Caco-2 (cell line): ENCODE measurements at regions not wholly inside any gene's neighbourhood (a gene's known extent, or its start where the extent isn't known, plus 50 kb on each side); places are given as distances from the start of the nearest gene placed in this dataset. TPM values are rescaled to one million over a fixed set of nuclear protein-coding genes. Genes with fewer than 3 reads are reported as not detected.
"Not testable (repeated sequence)": the region's sequence is repeated elsewhere in the genome, so short reads cannot be mapped to it uniquely, and the experiment has no call there.

ENCODE experiments used
- BruUV-seq: library from RNA; stranded (reverse); fragments of 400-500 nt; replicated peaks from 2 replicates; lab custom pipeline; 2021; lab: Mats Ljungman, UMichigan
- CTCF ChIA-PET: fragments of 300-600 bp; sonication (Branson Sonifier 250); formaldehyde crosslinking; loops from one replicate; lab custom pipeline; 2022; ENCODE audit warnings: antibody characterized with exemption; lab: Charles Lee
- POLR2A ChIA-PET: fragments of 300-600 bp; sonication (Branson Sonifier 250); formaldehyde crosslinking; loops from one replicate; lab custom pipeline; 2022; ENCODE audit warnings: antibody characterized with exemption; lab: Charles Lee
- DNase-seq, 2 experiments: peaks; one replicate each; pipeline versions ENCODE4 v3.0.0 to v3.0.0-alpha.2; 2020 to 2022
- H3K27me3 ChIP-seq: replicated peaks from 2 replicates; pipeline ENCODE4 v1.6.0; 2011; ENCODE audit warnings: low read length; ENCODE audit not compliant: control insufficient read depth, insufficient read depth
- H3K36me3 ChIP-seq: 2 replicates; pipeline ENCODE4 v1.5.1; 2011; ENCODE audit warnings: low read length; ENCODE audit not compliant: control insufficient read depth, insufficient read depth
- H3K4me1 ChIP-seq: fragments of 250-450 bp; sonication (Bioruptor Pico); 2 replicates; pipeline ENCODE4 v1.5.1; 2020; ENCODE audit warnings: mild to moderate bottlenecking
- H3K4me3 ChIP-seq: 2 replicates; pipeline ENCODE4 v1.5.1; 2011; ENCODE audit warnings: low read depth, mild to moderate bottlenecking, control low read depth, low read length
- H3K9me3 ChIP-seq: fragments of 250-450 bp; sonication (Bioruptor Pico); 2 replicates; pipeline ENCODE4 v1.5.1; 2020; ENCODE audit warnings: mild to moderate bottlenecking, moderate library complexity
- H3K27ac Mint-ChIP-seq: one replicate; pipeline ENCODE4 v1.8.0; 2022; ENCODE audit warnings: mixed read lengths; ENCODE audit not compliant: unreplicated experiment
- H3K27me3 Mint-ChIP-seq: one replicate; pipeline ENCODE4 v1.8.0; 2022; ENCODE audit warnings: mixed read lengths; ENCODE audit not compliant: insufficient read depth, unreplicated experiment
- H3K36me3 Mint-ChIP-seq: one replicate; pipeline ENCODE4 v1.8.0; 2022; ENCODE audit warnings: mild to moderate bottlenecking, mixed read lengths; ENCODE audit not compliant: insufficient read depth, unreplicated experiment
- H3K4me1 Mint-ChIP-seq: one replicate; pipeline ENCODE4 v1.8.0; 2022; ENCODE audit warnings: low read depth, mixed read lengths; ENCODE audit not compliant: unreplicated experiment
- H3K4me3 Mint-ChIP-seq: one replicate; pipeline ENCODE4 v1.8.0; 2022; ENCODE audit warnings: mild to moderate bottlenecking, moderate library complexity, mixed read lengths; ENCODE audit not compliant: unreplicated experiment
- H3K9me3 Mint-ChIP-seq: one replicate; pipeline ENCODE4 v1.8.0; 2022; ENCODE audit warnings: mixed read lengths; ENCODE audit not compliant: unreplicated experiment
- intact Hi-C: fragments of 100-400 bp; cut with micrococcal nuclease; formaldehyde crosslinking; loops from one replicate; pipeline ENCODE4 v1.10.0; 2022; ENCODE audit not compliant: unreplicated experiment
- microRNA-seq: library from miRNA; unstranded; fragments of <30 nt; microRNA quantifications from one replicate; pipeline ENCODE4 v1.2.0, GENCODE V29; 2022
- TF ChIP-seq, protein P1 (sequence below), 2 experiments: fragments of 200-600 bp in 1 of 2; IDR thresholded peaks; 1 replicate in 1 of 2; 2 replicates in 1 of 2; pipeline versions ENCODE4 v1.5.1 to v1.8.0; 2011 to 2022; ENCODE audit warnings: antibody characterized with exemption in 1 of 2, control low read depth in 1 of 2, inconsistent platforms in 1 of 2, low read depth in 1 of 2, low read length in 1 of 2, mild to moderate bottlenecking in 1 of 2, moderate library complexity in 1 of 2; ENCODE audit not compliant: insufficient read depth in 1 of 2, severe bottlenecking in 1 of 2, unreplicated experiment in 1 of 2

DNA sequence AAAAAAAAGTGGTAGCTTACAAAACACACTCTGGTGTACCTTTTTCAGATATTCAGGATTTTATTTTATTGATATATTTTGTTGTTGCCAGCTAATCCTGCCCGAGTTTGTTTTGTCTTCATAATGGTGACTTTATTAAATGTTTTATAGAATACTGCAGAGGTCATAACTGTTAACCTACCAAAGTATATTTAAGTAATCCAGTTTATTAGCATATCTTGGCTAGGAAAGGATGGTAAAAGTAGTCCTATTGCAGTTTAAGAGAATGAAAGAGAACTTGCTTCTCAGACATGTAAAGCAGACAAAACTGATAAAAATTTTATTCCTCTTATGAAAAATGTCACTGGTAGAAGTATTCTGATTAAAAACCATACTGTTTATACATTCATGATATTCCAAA, 59.2 kb upstream of the IGSF10 start:
- Mint-ChIP-seq H3K27me3 (no peaks in the 10 kb centered on the region), H3K27ac (no peak overlapping the region), H3K36me3 (no peaks in the 10 kb centered on the region), H3K9me3 (no peaks in the 10 kb centered on the region), H3K4me3 (no peak overlapping the region), H3K4me1 (no peaks in the 10 kb centered on the region)
- TF ChIP-seq, protein P1, sequence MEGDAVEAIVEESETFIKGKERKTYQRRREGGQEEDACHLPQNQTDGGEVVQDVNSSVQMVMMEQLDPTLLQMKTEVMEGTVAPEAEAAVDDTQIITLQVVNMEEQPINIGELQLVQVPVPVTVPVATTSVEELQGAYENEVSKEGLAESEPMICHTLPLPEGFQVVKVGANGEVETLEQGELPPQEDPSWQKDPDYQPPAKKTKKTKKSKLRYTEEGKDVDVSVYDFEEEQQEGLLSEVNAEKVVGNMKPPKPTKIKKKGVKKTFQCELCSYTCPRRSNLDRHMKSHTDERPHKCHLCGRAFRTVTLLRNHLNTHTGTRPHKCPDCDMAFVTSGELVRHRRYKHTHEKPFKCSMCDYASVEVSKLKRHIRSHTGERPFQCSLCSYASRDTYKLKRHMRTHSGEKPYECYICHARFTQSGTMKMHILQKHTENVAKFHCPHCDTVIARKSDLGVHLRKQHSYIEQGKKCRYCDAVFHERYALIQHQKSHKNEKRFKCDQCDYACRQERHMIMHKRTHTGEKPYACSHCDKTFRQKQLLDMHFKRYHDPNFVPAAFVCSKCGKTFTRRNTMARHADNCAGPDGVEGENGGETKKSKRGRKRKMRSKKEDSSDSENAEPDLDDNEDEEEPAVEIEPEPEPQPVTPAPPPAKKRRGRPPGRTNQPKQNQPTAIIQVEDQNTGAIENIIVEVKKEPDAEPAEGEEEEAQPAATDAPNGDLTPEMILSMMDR (IDR thresholded peaks at IDR 0.05; ENCODE audit: insufficient read depth in 1 of 2, low read depth in 1 of 2, low read length in 1 of 2, severe bottlenecking in 1 of 2, unreplicated experiment in 1 of 2), result no peak
- CTCF ChIA-PET, result no interaction called here
- no TSS peak for BruUV-seq
- H3K27me3 ChIP-seq, result no peaks in the 10 kb centered on the region
- H3K4me3 ChIP-seq, result no peak overlapping the region
- H3K9me3 ChIP-seq, result no peaks in the 10 kb centered on the region
- POLR2A ChIA-PET, result no interaction called here
- H3K36me3 ChIP-seq, result no peaks in the 10 kb centered on the region
- H3K4me1 ChIP-seq, result no peaks in the 10 kb centered on the region
- intact Hi-C loops, result no loop called here
- DNase-seq, result no peak

- DNase-seq, H3K4me3 ChIP-seq, intact Hi-C loops, H3K9me3 ChIP-seq, H3K27me3 ChIP-seq, H3K4me1 Mint-ChIP-seq, H3K9me3 Mint-ChIP-seq, CTCF ChIA-PET, BruUV-seq, H3K4me3 Mint-ChIP-seq, POLR2A ChIA-PET, H3K27me3 Mint-ChIP-seq, H3K36me3 ChIP-seq, H3K27ac Mint-ChIP-seq, H3K4me1 ChIP-seq, H3K36me3 Mint-ChIP-seq: not testable (repeated sequence)
Observed at GRCh38 chr3:151511433-151511832, 50.6 kb upstream of the IGSF10 start.

Small RNAs in the stretch of these regions (microRNA-seq; reads per million reads assigned to microRNA genes)
- not detected for gene MIR5186
